ENCODE measurements at regions not wholly inside any gene's neighbourhood (a gene's known extent, or its start where the extent isn't known, plus 50 kb on each side); places are given as distances from the start of the nearest gene placed in this dataset.
"Not testable (repeated sequence)": the region's sequence is repeated elsewhere in the genome, so short reads cannot be mapped to it uniquely, and the experiment has no call there.

DNA sequence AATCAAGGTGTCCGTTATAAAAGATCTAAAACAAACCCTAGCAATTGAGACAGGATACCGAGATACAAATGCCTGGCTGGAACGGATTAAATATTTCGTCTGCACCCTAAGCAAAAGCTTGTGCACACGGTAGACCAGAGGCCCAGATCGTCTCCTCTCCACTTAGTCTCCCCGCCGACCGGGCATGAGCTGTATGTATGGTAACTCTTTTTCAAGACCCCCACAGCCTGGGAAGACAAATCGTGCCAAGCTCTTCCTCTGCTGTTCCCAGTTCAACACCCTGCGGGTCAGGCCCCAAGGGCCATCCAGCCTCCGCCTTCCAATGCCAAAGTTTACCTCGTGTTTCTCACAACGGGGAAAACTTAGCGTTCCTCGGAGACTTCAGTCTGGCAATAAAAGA lies 285.7 kb upstream of the GALNT17 start:
- DNase-seq = no peak

DNA sequence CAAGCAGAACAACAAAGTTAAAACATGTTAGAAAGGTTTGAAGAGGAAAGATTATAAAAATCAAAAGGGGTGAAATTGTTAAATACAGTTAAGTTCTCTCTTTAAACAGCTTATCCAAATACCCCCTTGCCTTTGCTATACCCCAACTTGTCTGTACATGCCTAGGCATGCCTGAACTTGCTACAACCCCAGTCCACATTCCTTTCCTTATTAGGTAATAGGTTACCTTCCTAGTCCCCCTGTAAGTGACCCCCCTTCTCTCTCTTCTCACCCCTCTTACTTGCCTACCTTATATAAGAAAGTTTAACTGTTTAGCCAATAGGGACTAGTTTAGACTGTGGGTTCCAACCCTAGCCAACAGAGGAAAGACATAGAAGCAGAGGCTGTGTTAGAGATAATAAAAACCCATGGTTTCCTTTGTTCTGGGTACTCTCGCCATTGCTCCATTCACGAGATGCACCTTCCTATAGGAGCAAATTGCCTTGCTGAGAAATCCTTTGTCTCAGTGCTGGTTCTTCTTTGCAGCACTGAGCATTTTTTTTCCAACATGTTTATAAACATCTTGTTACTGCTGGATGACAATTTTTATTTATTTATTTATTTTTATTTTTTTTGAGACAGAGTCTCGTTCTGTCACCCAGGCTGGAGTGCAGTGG lies 282.2 kb upstream of the GALNT17 start:
- DNase-seq = no peak

DNA sequence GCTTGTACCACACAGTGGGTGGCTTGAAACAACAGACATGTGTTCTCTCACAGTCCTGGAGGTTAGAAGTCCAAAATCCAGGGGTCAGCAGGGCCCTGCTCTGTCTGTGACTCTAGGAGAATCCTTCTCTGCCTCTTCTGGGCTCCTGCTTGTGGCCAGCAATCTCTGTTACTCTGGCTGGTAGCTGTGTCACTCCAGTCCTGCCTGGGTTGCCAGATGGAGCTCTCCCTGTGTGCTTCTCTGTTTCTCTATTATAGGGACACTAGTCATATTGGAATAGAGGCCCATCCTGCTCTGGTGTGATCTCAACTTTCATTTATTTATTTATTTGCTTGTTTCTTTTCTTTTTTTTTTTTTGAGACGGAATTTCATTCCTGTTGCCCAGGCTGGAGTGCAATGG lies 276.6 kb upstream of the GALNT17 start:
- no peak for DNase-seq

GRCh38 chr7:70856901-70857630 lies 274.9 kb upstream of the GALNT17 start:
- peak; percentile 38 to 67 for DNase-seq

GRCh38 chr7:70857793-70858545 lies 274.0 kb upstream of the GALNT17 start:
- no peak for DNase-seq

DNA sequence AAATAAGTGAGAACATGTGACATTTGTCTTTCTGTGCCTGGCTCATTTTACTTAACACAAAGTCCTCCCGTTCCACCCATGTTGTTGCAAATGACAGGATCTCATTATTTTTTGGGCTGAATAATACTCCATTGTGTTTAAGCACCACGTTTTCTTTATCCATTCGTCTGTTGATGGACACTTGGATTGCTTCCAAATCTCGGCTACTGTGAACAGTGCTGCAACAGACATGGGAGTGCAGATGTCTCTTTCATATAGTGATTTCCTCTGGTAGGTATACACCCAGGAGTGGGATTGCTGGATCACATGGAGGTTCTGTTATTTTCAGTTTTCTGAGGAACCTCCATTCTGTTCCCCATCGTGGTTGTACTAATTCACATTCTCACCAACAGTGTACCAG lies 264.4 kb upstream of the GALNT17 start:
- DNase-seq = no peak

DNA sequence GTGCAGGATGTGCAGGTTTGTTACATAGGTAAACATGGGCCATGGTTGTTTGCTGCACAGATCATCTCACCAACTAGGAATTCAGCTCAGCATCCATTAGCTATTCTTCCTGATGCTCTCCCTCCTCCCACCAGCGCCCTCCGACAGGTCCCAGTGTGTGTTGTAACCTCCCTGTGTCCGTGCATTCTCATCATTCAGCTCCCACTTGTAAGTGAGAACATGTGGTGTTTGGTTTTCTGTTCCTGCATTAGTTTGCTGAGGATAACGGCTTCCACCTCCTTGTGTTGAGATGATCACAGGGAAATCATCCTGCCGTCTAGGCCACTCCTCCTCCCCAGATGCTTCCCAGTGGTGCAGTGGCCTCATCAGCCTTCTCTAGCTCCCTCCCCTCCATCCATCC lies 261.6 kb upstream of the GALNT17 start:
- DNase-seq = no peak

DNA sequence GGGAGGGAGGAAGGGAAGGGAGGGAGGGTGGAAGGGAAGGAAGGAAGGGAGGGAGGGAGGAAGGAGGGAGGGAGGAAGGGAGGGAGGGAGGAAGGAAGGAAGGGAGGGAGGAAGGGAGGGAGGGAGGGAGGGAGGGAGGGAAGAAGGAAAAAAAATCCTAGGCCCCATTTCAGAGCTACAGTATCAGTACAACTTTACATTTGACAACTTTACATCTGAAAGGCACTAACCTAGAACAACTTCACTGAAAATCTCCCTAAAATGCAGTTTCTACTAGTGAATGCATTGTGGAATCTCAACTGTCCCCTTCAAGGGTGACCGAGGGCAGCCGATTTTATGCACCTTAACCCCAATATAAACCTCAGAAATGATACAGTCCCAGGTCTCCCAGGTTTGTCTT lies 259.8 kb upstream of the GALNT17 start:
- DNase-seq = no peak

- DNase-seq = peak; percentile 21 to 23
These were observed 250.6 kb upstream of the GALNT17 start for GRCh38 chr7:70881167-70881847.

- no peak for DNase-seq
These were observed 248.0 kb upstream of the GALNT17 start for GRCh38 chr7:70883750-70884439.

GRCh38 chr7:70884440-70884764 lies 247.5 kb upstream of the GALNT17 start:
- no peak for DNase-seq

GRCh38 chr7:70884809-70885208 lies 247.1 kb upstream of the GALNT17 start:
- DNase-seq = no peak

DNA sequence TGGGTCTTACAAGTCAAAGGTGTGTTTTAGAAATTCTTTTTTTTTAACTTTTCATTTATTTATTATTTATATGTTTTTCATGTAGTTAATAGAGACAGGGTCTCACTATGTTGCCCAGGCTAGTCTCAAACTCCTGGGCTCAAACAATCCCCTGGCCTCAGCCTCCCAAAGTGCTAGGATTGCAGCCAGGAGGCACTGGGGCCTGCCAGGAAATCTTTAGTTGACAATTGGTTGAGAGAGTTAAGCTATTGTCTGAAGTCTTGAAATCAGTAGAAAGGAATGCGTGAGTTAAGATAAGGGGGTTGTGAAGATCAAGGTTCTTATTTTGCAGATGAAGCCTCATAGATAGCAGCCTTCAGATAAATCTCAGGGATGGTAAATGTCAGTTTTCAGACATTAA lies 245.4 kb upstream of the GALNT17 start:
- DNase-seq = no peak

DNA sequence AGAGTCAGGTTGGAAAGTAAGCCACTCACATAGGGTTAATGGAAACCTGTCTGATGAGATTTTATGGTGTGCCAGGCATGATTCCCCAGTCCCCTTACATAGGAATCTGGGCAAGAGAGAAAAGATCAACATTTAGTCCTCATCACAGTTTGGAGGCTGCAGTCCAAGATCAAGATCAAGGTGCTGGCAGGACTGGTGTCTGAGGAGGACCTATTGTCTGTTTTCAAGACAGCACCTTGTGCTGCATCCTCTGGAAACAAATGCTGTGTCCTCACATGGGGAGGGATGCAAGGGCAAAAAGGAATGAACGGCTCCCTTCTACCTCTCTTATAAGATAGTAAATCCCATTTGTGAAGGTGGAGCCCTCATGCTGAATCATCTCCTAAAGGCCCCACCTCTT lies 244.8 kb upstream of the GALNT17 start:
- DNase-seq = no peak

DNA sequence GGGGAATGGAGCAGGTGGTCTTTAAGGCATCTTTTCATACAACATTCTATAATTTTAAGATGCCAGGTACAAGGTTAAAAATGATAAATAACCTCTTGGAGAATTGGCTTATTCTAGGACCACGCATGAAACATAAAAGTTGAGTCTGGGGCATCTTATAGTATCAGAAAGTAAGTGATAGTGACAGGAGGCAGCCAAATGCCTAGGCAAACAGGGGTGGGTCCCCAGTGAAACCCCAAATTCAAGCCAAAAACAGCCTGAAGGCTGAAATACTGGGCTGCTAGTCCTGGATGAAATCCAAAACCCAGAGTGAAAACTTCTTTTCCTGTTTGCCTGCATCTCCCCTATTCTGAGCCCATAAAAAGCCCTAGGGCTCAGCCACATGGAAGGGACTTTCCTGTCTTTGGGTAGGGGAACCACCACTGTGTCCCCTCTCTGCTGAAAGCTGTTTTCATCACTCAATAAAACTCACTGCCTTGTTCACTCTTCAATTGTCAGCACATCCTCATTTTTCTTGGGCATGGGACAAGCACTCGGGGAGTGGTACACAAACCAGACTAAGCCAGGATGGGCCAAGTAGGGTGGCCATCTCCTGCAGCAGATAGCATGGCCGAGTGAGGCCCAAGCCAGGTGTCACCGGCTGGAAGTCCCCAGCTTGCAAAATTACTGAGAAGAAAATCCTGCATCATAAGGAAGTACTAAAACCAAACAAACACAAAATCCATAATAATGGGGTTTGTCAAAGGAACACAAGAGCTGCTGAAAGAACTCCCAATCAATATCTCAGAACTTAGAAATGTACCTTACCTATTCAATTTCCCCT lies 241.6 kb upstream of the GALNT17 start:
- DNase-seq = no peak

GRCh38 chr7:70893422-70893821 lies 238.5 kb upstream of the GALNT17 start:
- DNase-seq = no peak

DNA sequence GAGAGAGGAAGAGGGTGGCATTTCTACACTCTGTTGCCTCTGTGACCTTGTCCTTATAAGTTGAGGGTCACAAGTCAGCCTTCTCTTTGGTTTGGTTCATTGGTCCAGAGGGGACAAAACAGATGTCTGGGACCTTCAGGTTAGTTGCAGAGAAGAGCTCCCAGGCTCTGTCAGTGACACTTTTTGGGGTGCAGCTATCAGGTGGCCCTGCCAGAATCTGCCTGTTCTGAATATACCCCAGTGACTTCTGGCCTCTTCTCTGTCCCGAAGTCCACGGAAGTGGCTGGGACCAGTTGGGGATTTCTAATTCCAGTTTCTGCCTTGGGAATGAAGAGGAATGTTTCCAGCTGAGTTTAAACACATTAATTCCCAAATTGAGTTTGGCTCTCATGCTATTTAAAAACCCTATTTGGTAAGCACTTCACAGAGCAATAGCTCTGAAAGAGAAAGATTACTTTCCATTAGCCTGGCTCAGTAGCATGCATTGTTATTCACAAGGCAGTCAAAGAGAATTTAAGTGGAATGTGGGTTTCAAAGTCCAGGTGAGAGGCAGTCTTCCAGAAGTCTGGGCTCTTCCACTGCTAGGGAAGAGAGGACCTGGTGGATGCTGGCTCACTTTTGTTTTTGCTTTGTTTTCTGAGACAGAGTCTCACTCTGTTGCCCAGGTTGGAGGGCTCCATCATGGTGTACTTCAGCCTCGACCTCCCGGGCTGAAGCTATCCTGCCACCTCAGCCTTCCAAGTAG lies 237.8 kb upstream of the GALNT17 start:
- DNase-seq = no peak

GRCh38 chr7:70894799-70895198 lies 237.1 kb upstream of the GALNT17 start:
- no peak for DNase-seq

- not testable (repeated sequence) for DNase-seq
These were observed 236.4 kb upstream of the GALNT17 start for GRCh38 chr7:70895337-70896200.

All from right lung (tissue), 2 donors.